ENCODE measurements at regions not wholly inside any gene's neighbourhood (a gene's known extent, or its start where the extent isn't known, plus 50 kb on each side); places are given as distances from the start of the nearest gene placed in this dataset.
"Not testable (repeated sequence)": the region's sequence is repeated elsewhere in the genome, so short reads cannot be mapped to it uniquely, and the experiment has no call there.

DNA sequence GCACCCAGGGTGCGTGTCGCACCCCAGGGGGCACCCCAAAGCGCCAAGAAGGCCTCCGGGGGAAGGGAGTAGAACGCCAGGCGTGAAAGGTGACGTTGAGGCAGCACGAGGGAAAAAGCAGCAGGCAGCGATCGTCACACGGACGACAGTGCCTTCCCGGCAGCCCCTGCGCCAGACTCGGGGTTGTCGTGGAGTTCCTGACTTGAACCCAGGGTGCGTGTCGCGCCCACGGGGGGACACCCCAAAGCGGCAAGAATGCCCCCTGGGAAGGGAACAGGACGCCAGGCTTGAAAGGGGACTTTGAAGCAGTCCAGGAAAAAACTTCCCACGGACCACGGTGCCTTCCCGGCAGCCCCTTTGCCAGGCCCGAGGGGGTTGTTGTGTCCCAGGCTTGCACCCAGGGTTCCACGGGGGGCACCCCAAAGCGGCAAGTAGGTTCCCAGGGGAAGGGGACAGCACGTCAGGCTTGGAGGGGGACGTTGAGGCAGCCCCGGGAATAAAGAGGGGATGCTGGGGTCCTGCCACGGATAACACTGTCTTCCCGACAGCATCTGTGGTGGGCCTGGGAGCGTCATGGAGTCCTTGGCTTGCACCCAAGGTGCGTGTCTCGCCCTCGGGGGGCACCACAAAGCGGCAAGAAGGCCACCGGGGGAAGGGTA, 159.2 kb upstream of the ALG10B start:
- in situ Hi-C loops (cut with MboI; ENCODE audit: low sequenced_read_pairs), result no loop called here

DNA sequence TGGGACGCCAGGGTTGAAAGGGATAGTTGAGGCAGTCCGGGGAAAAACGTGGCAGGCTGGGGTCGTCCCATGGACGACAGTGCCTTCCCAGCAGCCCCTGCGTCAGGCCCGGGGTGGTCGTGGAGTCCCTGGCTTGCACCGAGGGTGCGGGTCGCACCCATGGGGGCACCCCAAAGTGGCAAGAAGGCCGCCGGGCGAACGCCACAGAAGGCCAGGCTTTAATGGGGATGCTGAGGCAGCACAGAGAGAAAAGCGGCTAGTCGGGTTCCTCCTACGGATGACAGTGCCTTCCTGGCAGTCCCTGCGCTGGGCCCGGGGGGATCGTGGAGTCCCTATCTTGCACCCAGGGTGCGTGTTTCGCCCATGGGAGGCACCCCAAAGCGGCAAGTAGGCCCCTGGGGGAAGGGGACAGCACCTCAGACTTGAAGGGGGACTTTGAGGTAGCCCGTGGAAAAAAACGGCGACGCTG, 158.6 kb upstream of the ALG10B start:
- in situ Hi-C loops (cut with MboI; ENCODE audit: low sequenced_read_pairs), result no loop called here

- in situ Hi-C loops (cut with MboI; ENCODE audit: low sequenced_read_pairs), result no loop called here
These were observed 158.0 kb upstream of the ALG10B start for GRCh38 chr12:38158428-38159091.

GRCh38 chr12:38159092-38159551, 157.5 kb upstream of the ALG10B start:
- in situ Hi-C loops (cut with MboI; ENCODE audit: low sequenced_read_pairs), result no loop called here

- in situ Hi-C loops (cut with MboI; ENCODE audit: low sequenced_read_pairs), result no loop called here
These were observed 156.8 kb upstream of the ALG10B start for GRCh38 chr12:38159591-38160317.

DNA sequence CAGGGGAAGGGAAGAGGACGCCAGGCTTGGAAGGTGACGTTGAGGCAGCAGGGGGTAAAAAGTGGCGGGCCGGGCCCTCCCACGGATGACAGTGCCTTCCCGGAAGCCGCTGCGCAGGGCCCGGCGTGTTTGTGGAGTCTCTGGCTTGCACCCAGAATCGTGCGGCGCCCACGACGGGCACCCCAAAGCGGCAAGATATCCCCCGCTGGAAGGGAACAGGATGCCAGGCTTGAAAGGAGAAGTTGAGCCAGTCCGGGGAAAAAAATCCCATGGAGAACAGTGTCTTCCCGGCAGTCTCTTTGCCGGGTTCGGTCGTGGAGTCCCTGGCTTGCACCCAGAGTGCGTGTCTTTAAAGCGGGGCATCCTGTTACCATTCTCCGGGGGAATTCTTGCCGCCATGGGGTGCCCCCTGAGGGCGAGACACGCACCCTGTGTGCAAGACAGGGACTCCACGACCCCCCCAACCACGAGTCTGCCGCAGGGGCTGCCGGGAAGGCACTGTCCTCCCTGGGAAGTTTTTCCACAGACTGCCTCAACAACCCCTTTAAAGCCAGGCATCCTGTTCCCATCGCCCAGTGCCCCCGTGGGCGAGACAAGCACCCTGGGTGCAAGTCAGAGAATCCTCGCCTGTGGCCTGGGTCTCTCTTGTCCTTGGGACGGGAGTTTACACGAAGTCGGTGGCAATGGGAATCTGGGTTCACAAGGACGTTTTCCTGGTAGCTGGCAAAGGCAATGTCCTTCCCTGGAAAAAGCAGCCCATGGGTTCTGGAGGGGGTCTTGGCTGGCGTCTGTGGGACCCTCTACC, 156.1 kb upstream of the ALG10B start:
- in situ Hi-C loops (cut with MboI; ENCODE audit: low sequenced_read_pairs), result no loop called here

DNA sequence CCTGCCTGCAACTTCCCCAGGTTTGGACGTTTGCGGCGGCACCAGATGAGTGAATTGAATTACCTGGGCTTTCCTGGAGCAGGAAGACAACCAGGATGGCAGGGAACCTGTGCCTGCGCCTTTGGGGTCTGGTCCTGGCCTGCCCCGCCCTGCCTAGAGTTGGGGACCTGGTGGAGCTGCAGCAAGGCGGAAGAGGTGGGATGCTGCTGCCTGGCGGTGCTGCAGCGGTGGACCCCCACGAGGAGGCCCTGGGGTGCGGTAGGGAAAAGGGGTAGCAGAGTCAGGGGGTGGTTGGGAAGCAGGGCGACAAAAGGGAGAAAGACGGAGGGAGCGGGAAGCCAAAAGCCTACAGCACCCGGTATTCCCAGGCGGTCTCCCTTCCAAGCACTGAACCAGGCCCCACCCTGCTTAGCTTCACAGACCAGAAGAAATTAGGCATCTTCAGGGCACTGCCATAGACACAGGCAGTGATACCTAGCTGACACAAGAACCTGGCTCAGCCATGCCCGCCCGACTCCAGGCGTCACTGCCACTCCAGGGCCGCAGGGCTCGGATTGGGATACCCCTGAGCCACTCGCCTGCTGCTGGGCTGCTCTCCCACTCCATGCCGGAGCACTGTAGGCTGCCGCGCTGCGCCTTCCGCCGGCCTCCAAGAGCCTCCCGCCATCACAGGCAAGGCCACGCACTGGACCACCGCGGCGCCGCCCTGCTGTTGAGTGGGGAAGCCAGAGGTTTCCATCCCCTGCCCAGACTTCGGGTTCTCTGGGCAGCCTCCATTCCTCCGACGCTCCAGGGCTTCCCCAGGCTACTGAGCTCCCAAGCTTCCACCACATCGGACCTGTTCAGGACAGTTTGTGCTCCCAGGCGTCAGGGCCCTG, 155.2 kb upstream of the ALG10B start:
- in situ Hi-C loops (cut with MboI; ENCODE audit: low sequenced_read_pairs), result no loop called here

DNA sequence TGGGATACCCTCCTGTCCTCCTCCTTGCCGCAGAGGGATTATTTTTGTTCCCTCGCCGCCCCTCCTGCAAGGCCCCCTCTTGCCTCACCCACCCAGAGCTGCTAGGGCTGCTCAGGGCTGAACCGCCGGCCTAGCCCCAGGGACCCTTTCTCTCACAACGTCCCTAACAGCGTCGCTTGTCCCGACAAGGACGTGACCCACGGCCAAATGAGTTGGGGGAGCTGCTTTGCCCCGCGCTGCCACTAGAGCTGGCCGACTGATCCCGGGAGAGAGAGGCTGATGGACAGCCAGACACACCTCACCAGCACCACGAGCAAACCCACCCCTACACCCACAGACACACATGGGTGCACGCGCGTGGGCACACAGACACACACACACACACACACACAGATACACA, 154.6 kb upstream of the ALG10B start:
- in situ Hi-C loops (cut with MboI; ENCODE audit: low sequenced_read_pairs), result no loop called here

- in situ Hi-C loops (cut with MboI; ENCODE audit: low sequenced_read_pairs), result no loop called here
These were observed 153.7 kb upstream of the ALG10B start for GRCh38 chr12:38162708-38163441.

GRCh38 chr12:38163442-38163801, 153.2 kb upstream of the ALG10B start:
- in situ Hi-C loops (cut with MboI; ENCODE audit: low sequenced_read_pairs), result no loop called here

GRCh38 chr12:38166225-38166624, 150.3 kb upstream of the ALG10B start:
- in situ Hi-C loops (cut with MboI; ENCODE audit: low sequenced_read_pairs), result no loop called here

- in situ Hi-C loops (cut with MboI; ENCODE audit: low sequenced_read_pairs), result no loop called here
These were observed 141.0 kb upstream of the ALG10B start for GRCh38 chr12:38175538-38175937.

- in situ Hi-C loops (cut with MboI; ENCODE audit: low sequenced_read_pairs), result not testable (repeated sequence)
These were observed 133.0 kb upstream of the ALG10B start for GRCh38 chr12:38183617-38184016.

DNA sequence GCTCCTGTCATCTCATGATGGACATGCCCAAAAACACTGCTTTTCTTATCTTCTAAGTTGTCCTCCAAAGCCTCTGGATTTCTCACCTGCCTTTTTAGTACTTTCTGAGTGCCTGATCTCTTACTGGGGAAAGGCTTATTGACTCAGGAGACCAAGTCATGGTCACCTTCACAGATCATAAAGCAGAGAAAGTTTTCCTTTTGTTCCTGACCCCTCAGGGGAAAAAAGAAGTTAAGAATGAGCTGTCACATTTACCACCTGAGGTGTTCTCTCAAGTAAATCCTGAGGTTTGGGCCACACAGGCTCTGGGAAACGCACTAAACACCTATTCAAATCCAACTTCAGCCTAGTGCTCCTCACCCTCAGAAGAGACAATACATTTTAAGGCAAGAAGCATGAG, 119.3 kb upstream of the ALG10B start:
- in situ Hi-C loops (cut with MboI; ENCODE audit: low sequenced_read_pairs), result not testable (repeated sequence)

GRCh38 chr12:38201461-38202276, 114.9 kb upstream of the ALG10B start:
- in situ Hi-C loops (cut with MboI; ENCODE audit: low sequenced_read_pairs), result no loop called here

- in situ Hi-C loops (cut with MboI; ENCODE audit: low sequenced_read_pairs), result no loop called here
These were observed 111.7 kb upstream of the ALG10B start for GRCh38 chr12:38204831-38205230.

GRCh38 chr12:38222011-38222410, 94.6 kb upstream of the ALG10B start:
- in situ Hi-C loops (cut with MboI; ENCODE audit: low sequenced_read_pairs), result no loop called here

GRCh38 chr12:38238328-38238727, 78.2 kb upstream of the ALG10B start:
- in situ Hi-C loops (cut with MboI; ENCODE audit: low sequenced_read_pairs), result not testable (repeated sequence)

DNA sequence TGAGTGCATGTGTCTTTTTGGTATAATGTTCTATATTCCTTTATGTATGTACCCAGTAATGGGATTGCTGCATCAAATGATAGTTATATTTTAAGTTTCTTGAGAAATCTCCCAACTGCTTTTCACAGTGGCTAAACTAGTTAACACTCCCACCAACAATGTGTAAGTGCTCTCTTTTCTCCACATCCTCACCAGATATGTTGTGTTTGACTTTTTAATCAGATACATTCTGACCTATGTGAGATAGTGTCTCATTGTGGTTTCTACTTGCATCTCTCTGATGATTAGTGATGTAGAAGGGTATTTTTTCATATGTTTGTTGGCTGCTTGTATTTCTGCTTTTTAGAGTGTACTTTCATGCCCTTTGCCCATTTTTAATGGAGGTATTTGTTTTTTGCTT, 62.8 kb upstream of the ALG10B start:
- in situ Hi-C loops (cut with MboI; ENCODE audit: low sequenced_read_pairs), result no loop called here
